ENCODE measurements at regions not wholly inside any gene's neighbourhood (a gene's known extent, or its start where the extent isn't known, plus 50 kb on each side); places are given as distances from the start of the nearest gene placed in this dataset.
"Not testable (repeated sequence)": the region's sequence is repeated elsewhere in the genome, so short reads cannot be mapped to it uniquely, and the experiment has no call there.

DNA sequence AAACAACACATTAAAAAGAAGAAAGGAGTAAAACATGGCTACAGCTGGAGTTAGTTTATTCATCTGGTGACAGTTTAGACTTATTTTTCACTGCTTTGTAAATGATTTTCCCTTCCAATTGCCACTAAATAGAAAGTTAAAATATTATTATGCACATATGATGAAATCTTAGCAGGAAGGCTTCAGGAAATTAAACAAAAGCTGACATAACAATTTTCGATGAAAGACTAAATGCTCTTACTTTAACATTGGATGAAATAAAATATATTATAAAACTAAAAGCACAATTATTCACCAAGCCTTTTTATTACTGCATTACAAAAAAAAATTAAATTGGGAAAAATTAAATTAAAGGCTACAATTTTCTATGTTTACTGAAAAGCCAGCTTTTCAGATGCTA, 158.0 kb downstream of the MMUT start:
- Mint-ChIP-seq H3K27me3 (ENCODE audit: low read depth, poor library complexity) (peaks cover 4% of the 10 kb centered on the region), H3K27ac (no peak overlapping the region), H3K4me3 (no peak overlapping the region), H3K9me3 (peaks cover 7% of the 10 kb centered on the region), H3K36me3 (ENCODE audit: low read depth) (no peaks in the 10 kb centered on the region), H3K4me1 (no peaks in the 10 kb centered on the region)
- DNase-seq = no peak
- TF ChIP-seq, protein P1, sequence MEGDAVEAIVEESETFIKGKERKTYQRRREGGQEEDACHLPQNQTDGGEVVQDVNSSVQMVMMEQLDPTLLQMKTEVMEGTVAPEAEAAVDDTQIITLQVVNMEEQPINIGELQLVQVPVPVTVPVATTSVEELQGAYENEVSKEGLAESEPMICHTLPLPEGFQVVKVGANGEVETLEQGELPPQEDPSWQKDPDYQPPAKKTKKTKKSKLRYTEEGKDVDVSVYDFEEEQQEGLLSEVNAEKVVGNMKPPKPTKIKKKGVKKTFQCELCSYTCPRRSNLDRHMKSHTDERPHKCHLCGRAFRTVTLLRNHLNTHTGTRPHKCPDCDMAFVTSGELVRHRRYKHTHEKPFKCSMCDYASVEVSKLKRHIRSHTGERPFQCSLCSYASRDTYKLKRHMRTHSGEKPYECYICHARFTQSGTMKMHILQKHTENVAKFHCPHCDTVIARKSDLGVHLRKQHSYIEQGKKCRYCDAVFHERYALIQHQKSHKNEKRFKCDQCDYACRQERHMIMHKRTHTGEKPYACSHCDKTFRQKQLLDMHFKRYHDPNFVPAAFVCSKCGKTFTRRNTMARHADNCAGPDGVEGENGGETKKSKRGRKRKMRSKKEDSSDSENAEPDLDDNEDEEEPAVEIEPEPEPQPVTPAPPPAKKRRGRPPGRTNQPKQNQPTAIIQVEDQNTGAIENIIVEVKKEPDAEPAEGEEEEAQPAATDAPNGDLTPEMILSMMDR (IDR thresholded peaks at IDR 0.05) = no peak

GRCh38 chr6:49304393-49304792, 158.7 kb downstream of the MMUT start:
- H3K9me3 Mint-ChIP-seq; H3K27ac Mint-ChIP-seq; DNase-seq; H3K4me3 Mint-ChIP-seq; H3K36me3 Mint-ChIP-seq (ENCODE audit: low read depth); H3K27me3 Mint-ChIP-seq (ENCODE audit: low read depth, poor library complexity); H3K4me1 Mint-ChIP-seq: not testable (repeated sequence)

- H3K4me3 Mint-ChIP-seq = no peak overlapping the region
- H3K9me3 Mint-ChIP-seq = peaks cover 7% of the 10 kb centered on the region
- no peak overlapping the region for H3K27ac Mint-ChIP-seq
- no peak for DNase-seq
- TF ChIP-seq, protein P1 (IDR thresholded peaks at IDR 0.05) = no peak
- no peaks in the 10 kb centered on the region for H3K4me1 Mint-ChIP-seq
- H3K36me3 Mint-ChIP-seq (ENCODE audit: low read depth) = no peaks in the 10 kb centered on the region
- H3K27me3 Mint-ChIP-seq (ENCODE audit: low read depth, poor library complexity) = peaks cover 7% of the 10 kb centered on the region
Observed at GRCh38 chr6:49300911-49301310, 162.1 kb downstream of the MMUT start.

DNA sequence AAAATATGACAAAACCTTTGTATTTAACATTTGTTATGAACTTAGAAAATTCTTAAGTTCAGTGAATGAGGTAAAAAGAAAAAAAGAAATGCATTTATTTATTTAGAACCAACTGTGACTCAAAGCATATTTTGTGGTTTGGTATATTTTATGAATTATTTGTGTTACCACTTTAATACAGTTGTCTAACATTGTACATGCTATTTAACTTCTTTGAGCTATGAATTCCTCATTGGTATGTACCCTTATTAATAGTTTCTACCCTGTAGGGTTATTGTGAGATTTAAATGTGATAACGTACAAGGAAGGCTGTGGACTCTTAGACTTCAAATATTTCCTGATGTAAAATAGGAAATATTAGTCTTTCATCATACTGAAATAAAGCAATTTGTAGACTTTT, 162.6 kb downstream of the MMUT start:
- H3K27me3 Mint-ChIP-seq (ENCODE audit: low read depth, poor library complexity) = peaks cover 7% of the 10 kb centered on the region
- H3K4me3 Mint-ChIP-seq = no peak overlapping the region
- peaks cover 7% of the 10 kb centered on the region for H3K9me3 Mint-ChIP-seq
- TF ChIP-seq, protein P1 (IDR thresholded peaks at IDR 0.05) = no peak
- H3K36me3 Mint-ChIP-seq (ENCODE audit: low read depth) = no peaks in the 10 kb centered on the region
- no peak for DNase-seq
- H3K4me1 Mint-ChIP-seq = no peaks in the 10 kb centered on the region
- H3K27ac Mint-ChIP-seq = no peak overlapping the region

GRCh38 chr6:49299279-49299678, 163.8 kb downstream of the MMUT start:
- Mint-ChIP-seq H3K9me3 (peaks cover 7% of the 10 kb centered on the region), H3K36me3 (ENCODE audit: low read depth) (no peaks in the 10 kb centered on the region), H3K4me1 (no peaks in the 10 kb centered on the region), H3K27ac (no peak overlapping the region), H3K4me3 (no peak overlapping the region), H3K27me3 (ENCODE audit: low read depth, poor library complexity) (peaks cover 3% of the 10 kb centered on the region)
- DNase-seq = no peak
- TF ChIP-seq, protein P1 (IDR thresholded peaks at IDR 0.05) = no peak

GRCh38 chr6:49284180-49284579, 178.9 kb downstream of the MMUT start:
- Mint-ChIP-seq H3K27ac (no peak overlapping the region), H3K27me3 (ENCODE audit: low read depth, poor library complexity) (no peaks in the 10 kb centered on the region), H3K9me3 (no peaks in the 10 kb centered on the region), H3K4me3 (no peak overlapping the region), H3K4me1 (no peaks in the 10 kb centered on the region), H3K36me3 (ENCODE audit: low read depth) (no peaks in the 10 kb centered on the region)
- DNase-seq = no peak
- TF ChIP-seq, protein P1 (IDR thresholded peaks at IDR 0.05) = no peak

- H3K36me3 Mint-ChIP-seq (ENCODE audit: low read depth); DNase-seq; H3K27me3 Mint-ChIP-seq (ENCODE audit: low read depth, poor library complexity); H3K4me1 Mint-ChIP-seq; H3K27ac Mint-ChIP-seq; H3K4me3 Mint-ChIP-seq: not testable (repeated sequence)
- peaks cover 30% of the 10 kb centered on the region for H3K9me3 Mint-ChIP-seq
Observed at GRCh38 chr6:49274809-49275769, 188.0 kb downstream of the MMUT start.
